Liver (tissue), 7 donors: ENCODE measurements at regions not wholly inside any gene's neighbourhood (a gene's known extent, or its start where the extent isn't known, plus 50 kb on each side); places are given as distances from the start of the nearest gene placed in this dataset.

Experiments used
- DNase-seq: peaks from one replicate; pipeline ENCODE4 v3.0.0-alpha.2; 2017; ENCODE audit warnings: low spot score
- H3K27ac ChIP-seq, 2 donors: one replicate each; pipeline ENCODE4 v1.7.0; 2013; ENCODE audit warnings: inconsistent platforms in 2 of 2, low read length in 2 of 2, control low read depth in 1 of 2, low read depth in 1 of 2, mild to moderate bottlenecking in 1 of 2
- H3K27me3 ChIP-seq, 4 donors: one replicate each; pipeline versions ENCODE4 v1.6.1 to v1.7.0; 2013; ENCODE audit warnings: low read length in 3 of 4, inconsistent platforms in 1 of 4, mild to moderate bottlenecking in 1 of 4, moderate library complexity in 1 of 4; ENCODE audit not compliant: control insufficient read depth in 4 of 4, insufficient read depth in 4 of 4
- H3K36me3 ChIP-seq, 4 donors: one replicate each; pipeline versions ENCODE4 v1.6.1 to v1.7.0; 2013; ENCODE audit warnings: low read length in 3 of 4, mild to moderate bottlenecking in 3 of 4, low read depth in 1 of 4, moderate library complexity in 1 of 4; ENCODE audit not compliant: control insufficient read depth in 4 of 4, insufficient read depth in 3 of 4
- H3K4me1 ChIP-seq, 4 donors: one replicate each; pipeline versions ENCODE4 v1.6.1 to v1.7.0; 2013; ENCODE audit warnings: low read length in 3 of 4, mild to moderate bottlenecking in 3 of 4, moderate library complexity in 1 of 4; ENCODE audit not compliant: control insufficient read depth in 4 of 4, insufficient read depth in 4 of 4
- H3K4me3 ChIP-seq, 3 donors: one replicate each; pipeline versions ENCODE4 v1.6.1 to v1.7.0; 2013; ENCODE audit warnings: low read length in 3 of 3, control low read depth in 1 of 3, low read depth in 1 of 3, mild to moderate bottlenecking in 1 of 3
- H3K9ac ChIP-seq, 2 donors: one replicate each; pipeline ENCODE4 v1.7.0; 2013; ENCODE audit warnings: low read length in 2 of 2, mild to moderate bottlenecking in 2 of 2, moderate library complexity in 2 of 2, control low read depth in 1 of 2, low read depth in 1 of 2
- H3K9me3 ChIP-seq, 4 donors: one replicate each; pipeline versions ENCODE4 v1.6.1 to v1.7.0; 2013; ENCODE audit warnings: low read length in 3 of 4; ENCODE audit not compliant: control insufficient read depth in 4 of 4
- EGR1 ChIP-seq, 2 donors: IDR thresholded peaks; 2 replicates each; pipeline ENCODE4 v1.6.1; 2016 to 2018; ENCODE audit warnings: antibody characterized with exemption in 2 of 2, low read depth in 2 of 2
- FOXA1 ChIP-seq: IDR thresholded peaks from 2 replicates; pipeline ENCODE4 v1.6.1; 2016; ENCODE audit warnings: antibody characterized with exemption
- FOXA2 ChIP-seq: IDR thresholded peaks from 2 replicates; pipeline ENCODE4 v1.6.1; 2016; ENCODE audit warnings: antibody characterized with exemption
- GABPA ChIP-seq, 2 donors: IDR thresholded peaks in 1 of 2; conservative IDR thresholded peaks in 1 of 2; 2 replicates each; pipeline ENCODE4 v1.6.1; 2016; ENCODE audit warnings: antibody characterized with exemption in 2 of 2, mild to moderate bottlenecking in 1 of 2, moderate library complexity in 1 of 2
- HNF4A ChIP-seq, 2 donors: conservative IDR thresholded peaks; 2 replicates each; pipeline ENCODE4 v1.6.1; 2016; ENCODE audit warnings: antibody characterized with exemption in 2 of 2, mild to moderate bottlenecking in 2 of 2
- HNF4G ChIP-seq: IDR thresholded peaks from 2 replicates; pipeline ENCODE4 v1.6.1; 2016; ENCODE audit warnings: antibody characterized with exemption
- JUND ChIP-seq, 2 donors: IDR thresholded peaks; 2 replicates each; pipeline ENCODE4 v1.6.1; 2016; ENCODE audit warnings: antibody characterized with exemption in 2 of 2
- MAX ChIP-seq: IDR thresholded peaks from 2 replicates; pipeline ENCODE4 v1.6.1; 2016; ENCODE audit warnings: antibody characterized with exemption
- NR2F2 ChIP-seq: IDR thresholded peaks from 2 replicates; pipeline ENCODE4 v1.6.1; 2016; ENCODE audit warnings: antibody characterized with exemption
- RAD21 ChIP-seq, 2 donors: IDR thresholded peaks; 2 replicates each; pipeline ENCODE4 v1.6.1; 2016; ENCODE audit warnings: antibody characterized with exemption in 2 of 2, mild to moderate bottlenecking in 2 of 2
- REST ChIP-seq: IDR thresholded peaks from 2 replicates; pipeline ENCODE4 v1.6.1; 2016; ENCODE audit warnings: antibody characterized with exemption, mild to moderate bottlenecking
- RXRA ChIP-seq, 2 donors: IDR thresholded peaks; 2 replicates each; pipeline ENCODE4 v1.6.1; 2017 to 2018; ENCODE audit warnings: antibody characterized with exemption in 2 of 2, mild to moderate bottlenecking in 1 of 2
- SP1 ChIP-seq: IDR thresholded peaks from 2 replicates; pipeline ENCODE4 v1.6.1; 2018; ENCODE audit warnings: antibody characterized with exemption, mild to moderate bottlenecking
- YY1 ChIP-seq: IDR thresholded peaks from 2 replicates; pipeline ENCODE4 v1.6.1; 2016; ENCODE audit warnings: antibody characterized with exemption, mild to moderate bottlenecking
- ZBTB33 ChIP-seq: IDR thresholded peaks from 2 replicates; pipeline ENCODE4 v1.6.1; 2016; ENCODE audit warnings: antibody characterized with exemption
- WGBS: extraction: QIAGEN DNeasy Blood & Tissue Kit; methylation state at CpG from one replicate; pipeline ENCODE4 v1.1.7; 2013; 5-methylcytosine and 5-hydroxymethylcytosine counted together
- donor health status: healthy.
- donor health status: healthy.
- donor health status: healthy.
- donor health status: healthy.

GRCh38 chr10:64316416-64316815 is 795.2 kb downstream of the REEP3 start:
- Histone ChIP-seq H3K4me1 (peaks cover 0 to 12% (median 4%) of the 10 kb centered on the region in 4 donors), H3K27me3 (no peaks in the 10 kb centered on the region), H3K4me3 (no peak overlapping the region), H3K9ac (no peak overlapping the region), H3K27ac (no peak overlapping the region), H3K9me3 (no peaks in the 10 kb centered on the region), H3K36me3 (no peaks in the 10 kb centered on the region)
- WGBS: 61% methylated on average over 1 of the region's 1 CpG
- no peak for TF ChIP-seq RAD21 (IDR thresholded peaks at IDR 0.05)
- TF ChIP-seq MAX: no peak
- TF ChIP-seq JUND (IDR thresholded peaks at IDR 0.05): no peak
- no peak for TF ChIP-seq REST
- no peak for TF ChIP-seq SP1
- no peak for TF ChIP-seq HNF4G
- no peak for TF ChIP-seq YY1
- TF ChIP-seq NR2F2: no peak
- TF ChIP-seq GABPA (IDR thresholded peaks at IDR 0.05 in 1 of 2, conservative IDR thresholded peaks at IDR 0.05 in 1 of 2): no peak
- DNase-seq: no peak

- Histone ChIP-seq H3K4me1 (peaks cover 0 to 12% (median 4%) of the 10 kb centered on the region in 4 donors), H3K27ac (no peak overlapping the region), H3K9me3 (no peaks in the 10 kb centered on the region), H3K36me3 (no peaks in the 10 kb centered on the region), H3K27me3 (no peaks in the 10 kb centered on the region), H3K4me3 (no peak overlapping the region), H3K9ac (no peak overlapping the region)
- no peak for DNase-seq
- TF ChIP-seq RXRA (IDR thresholded peaks at IDR 0.05) (no peak), RAD21 (IDR thresholded peaks at IDR 0.05) (no peak), HNF4A (conservative IDR thresholded peaks at IDR 0.05) (no peak), HNF4G (no peak), JUND (IDR thresholded peaks at IDR 0.05) (no peak)
- 73% methylated on average over 3 of the region's 3 CpGs for WGBS
Measured at GRCh38 chr10:64316833-64317232, 795.6 kb downstream of the REEP3 start.

- no peak for TF ChIP-seq EGR1 (IDR thresholded peaks at IDR 0.05; ENCODE audit: low read depth in 2 of 2)
- no peak for TF ChIP-seq FOXA2
- no peak for TF ChIP-seq RAD21 (IDR thresholded peaks at IDR 0.05)
- no peak for TF ChIP-seq HNF4G
- no peak for TF ChIP-seq JUND (IDR thresholded peaks at IDR 0.05)
- no peak for TF ChIP-seq GABPA (IDR thresholded peaks at IDR 0.05 in 1 of 2, conservative IDR thresholded peaks at IDR 0.05 in 1 of 2)
- TF ChIP-seq YY1: no peak
- TF ChIP-seq SP1: no peak
- TF ChIP-seq FOXA1: no peak
- no peak for TF ChIP-seq ZBTB33
- TF ChIP-seq HNF4A (conservative IDR thresholded peaks at IDR 0.05): no peak
- no peak for TF ChIP-seq NR2F2
- Histone ChIP-seq H3K4me3 (no peak overlapping the region), H3K9ac (no peak overlapping the region), H3K27me3 (no peaks in the 10 kb centered on the region), H3K4me1 (peaks cover 0 to 4% (median 0%) of the 10 kb centered on the region in 4 donors), H3K27ac (no peak overlapping the region), H3K36me3 (no peaks in the 10 kb centered on the region), H3K9me3 (no peaks in the 10 kb centered on the region)
- DNase-seq: no peak
- WGBS: 78% methylated on average over 6 of the region's 6 CpGs
Measured at GRCh38 chr10:64320448-64320847, 799.2 kb downstream of the REEP3 start.
